ENCODE measurements at regions not wholly inside any gene's neighbourhood (a gene's known extent, or its start where the extent isn't known, plus 50 kb on each side); places are given as distances from the start of the nearest gene placed in this dataset.

DNA sequence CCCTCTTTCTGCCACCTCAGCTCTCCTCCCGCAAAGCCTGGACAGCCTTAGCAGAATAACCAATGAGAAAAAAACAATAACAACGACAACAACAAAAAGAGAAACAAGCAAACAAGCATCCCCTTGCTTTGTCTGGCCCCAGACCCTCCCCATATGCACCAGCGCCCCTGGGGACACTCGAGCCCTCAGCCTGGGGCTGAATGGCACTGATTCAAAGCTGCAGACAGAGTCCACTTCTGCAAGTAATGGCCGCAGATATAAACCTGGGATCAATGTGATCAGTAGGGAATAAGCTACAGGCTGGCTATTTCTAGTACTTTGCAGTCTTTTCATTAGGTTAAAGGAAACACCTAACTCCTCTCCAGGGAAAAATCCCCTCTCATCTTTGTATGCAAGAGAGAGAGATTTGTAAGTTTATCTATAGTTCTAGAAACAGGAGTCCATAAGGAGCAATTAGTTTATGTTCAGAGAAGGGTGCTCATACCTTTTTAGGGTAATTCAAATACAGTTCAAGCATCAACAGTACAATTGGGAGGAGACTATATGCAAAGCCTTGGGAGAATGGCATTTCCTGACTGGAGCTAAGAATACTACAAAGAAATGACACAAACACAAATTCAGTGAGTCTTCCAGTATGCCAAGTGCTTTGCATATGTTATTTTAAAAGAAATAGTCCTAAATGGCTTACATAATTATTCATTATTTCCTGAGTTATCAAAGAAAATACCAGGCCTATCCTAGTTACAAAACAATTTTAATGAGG is 122.3 kb upstream of the DDX18 start:
- no peak for DNase-seq (ENCODE audit: low read depth)
- no peak overlapping the region for H3K4me3 ChIP-seq (ENCODE audit: control insufficient read depth, low read depth, low read length)
- TF ChIP-seq, protein P1, sequence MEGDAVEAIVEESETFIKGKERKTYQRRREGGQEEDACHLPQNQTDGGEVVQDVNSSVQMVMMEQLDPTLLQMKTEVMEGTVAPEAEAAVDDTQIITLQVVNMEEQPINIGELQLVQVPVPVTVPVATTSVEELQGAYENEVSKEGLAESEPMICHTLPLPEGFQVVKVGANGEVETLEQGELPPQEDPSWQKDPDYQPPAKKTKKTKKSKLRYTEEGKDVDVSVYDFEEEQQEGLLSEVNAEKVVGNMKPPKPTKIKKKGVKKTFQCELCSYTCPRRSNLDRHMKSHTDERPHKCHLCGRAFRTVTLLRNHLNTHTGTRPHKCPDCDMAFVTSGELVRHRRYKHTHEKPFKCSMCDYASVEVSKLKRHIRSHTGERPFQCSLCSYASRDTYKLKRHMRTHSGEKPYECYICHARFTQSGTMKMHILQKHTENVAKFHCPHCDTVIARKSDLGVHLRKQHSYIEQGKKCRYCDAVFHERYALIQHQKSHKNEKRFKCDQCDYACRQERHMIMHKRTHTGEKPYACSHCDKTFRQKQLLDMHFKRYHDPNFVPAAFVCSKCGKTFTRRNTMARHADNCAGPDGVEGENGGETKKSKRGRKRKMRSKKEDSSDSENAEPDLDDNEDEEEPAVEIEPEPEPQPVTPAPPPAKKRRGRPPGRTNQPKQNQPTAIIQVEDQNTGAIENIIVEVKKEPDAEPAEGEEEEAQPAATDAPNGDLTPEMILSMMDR (IDR thresholded peaks at IDR 0.05; ENCODE audit: control insufficient read depth, insufficient read depth, low read depth, low read length, missing control alignments): no peak

DNA sequence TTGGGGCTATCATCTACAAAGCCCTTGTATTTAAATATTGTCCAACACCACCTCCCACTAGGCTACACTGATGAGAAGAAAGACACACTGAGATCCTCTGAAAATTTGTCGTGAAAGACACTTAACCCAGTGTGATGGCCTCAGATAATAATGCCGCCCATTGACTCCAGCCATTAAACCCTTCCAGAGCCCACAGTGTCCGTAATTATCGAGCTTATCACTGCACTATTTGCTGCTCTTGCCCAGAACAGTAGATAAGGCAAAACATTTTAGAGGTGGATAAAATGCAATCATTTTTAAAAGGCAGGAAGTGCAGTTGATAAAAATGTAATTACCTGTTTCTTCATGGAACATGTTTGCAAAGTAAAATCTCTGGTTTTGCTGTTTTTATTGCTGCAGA is 121.3 kb upstream of the DDX18 start:
- DNase-seq (ENCODE audit: low read depth): no peak
- no peak overlapping the region for H3K4me3 ChIP-seq (ENCODE audit: control insufficient read depth, low read depth, low read length)
- TF ChIP-seq, protein P1 (IDR thresholded peaks at IDR 0.05; ENCODE audit: control insufficient read depth, insufficient read depth, low read depth, low read length, missing control alignments): no peak

DNA sequence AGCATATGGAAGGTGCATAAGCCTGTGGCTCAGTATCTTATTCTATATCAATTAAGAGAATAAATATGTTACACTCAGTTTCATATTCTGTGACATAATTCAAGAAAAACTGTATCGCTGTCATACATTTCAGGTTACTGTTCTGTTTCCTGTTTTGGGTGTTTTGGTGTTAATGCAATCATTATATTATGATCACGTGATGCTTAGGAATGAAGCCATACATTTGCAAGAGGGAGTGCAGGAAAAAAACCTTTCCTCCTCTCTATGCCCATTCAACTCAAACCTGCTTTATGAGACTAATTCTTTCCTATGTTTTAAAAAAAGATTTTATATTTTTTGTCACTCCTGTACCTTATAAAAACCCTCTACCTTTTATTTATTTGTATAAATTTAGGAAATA is 120.8 kb upstream of the DDX18 start:
- DNase-seq (ENCODE audit: low read depth): no peak
- TF ChIP-seq, protein P1 (IDR thresholded peaks at IDR 0.05; ENCODE audit: control insufficient read depth, insufficient read depth, low read depth, low read length, missing control alignments): no peak
- no peak overlapping the region for H3K4me3 ChIP-seq (ENCODE audit: control insufficient read depth, low read depth, low read length)

DNA sequence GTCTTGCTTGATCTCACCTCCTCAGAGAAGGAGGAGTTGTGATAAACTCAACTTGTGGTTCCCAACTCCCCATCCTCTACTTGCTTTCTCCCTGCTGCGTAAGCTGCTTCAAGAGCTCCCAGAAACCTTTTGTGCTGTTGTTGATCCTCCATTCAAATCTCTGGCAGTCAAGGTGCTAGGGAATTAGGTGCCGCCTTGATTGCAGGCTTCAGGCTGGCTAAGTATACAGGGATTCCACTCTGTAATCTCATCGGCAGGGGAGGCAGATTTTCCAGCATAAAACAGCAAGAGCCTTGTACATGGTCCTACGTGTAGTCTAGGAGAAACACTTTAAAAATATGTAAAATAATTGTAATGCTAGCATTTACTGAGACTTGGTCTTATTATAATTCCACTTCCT is 116.2 kb upstream of the DDX18 start:
- DNase-seq (ENCODE audit: low read depth): no peak
- no peak overlapping the region for H3K4me3 ChIP-seq (ENCODE audit: control insufficient read depth, low read depth, low read length)
- TF ChIP-seq, protein P1 (IDR thresholded peaks at IDR 0.05; ENCODE audit: control insufficient read depth, insufficient read depth, low read depth, low read length, missing control alignments): no peak

DNA sequence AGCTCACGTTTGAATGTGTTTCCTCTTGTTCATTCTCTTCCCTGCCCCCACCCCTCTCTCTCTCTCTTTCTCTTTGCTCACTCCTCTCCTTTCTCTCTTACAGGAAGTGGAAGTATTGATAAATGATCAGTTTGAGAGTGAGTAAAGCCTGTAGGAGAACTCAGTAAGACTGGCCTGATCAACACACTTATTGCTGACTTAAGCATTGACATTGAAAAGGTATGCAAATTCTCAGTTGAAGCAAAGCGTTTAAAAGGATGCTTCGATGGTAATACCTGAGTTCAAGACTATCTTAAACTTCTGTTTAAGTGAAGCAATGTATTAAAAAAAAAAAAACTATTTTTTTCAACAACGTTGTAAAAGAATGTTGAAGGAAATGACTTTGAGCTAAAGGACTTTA is 115.7 kb upstream of the DDX18 start:
- TF ChIP-seq, protein P1 (IDR thresholded peaks at IDR 0.05; ENCODE audit: control insufficient read depth, insufficient read depth, low read depth, low read length, missing control alignments): no peak

DNA sequence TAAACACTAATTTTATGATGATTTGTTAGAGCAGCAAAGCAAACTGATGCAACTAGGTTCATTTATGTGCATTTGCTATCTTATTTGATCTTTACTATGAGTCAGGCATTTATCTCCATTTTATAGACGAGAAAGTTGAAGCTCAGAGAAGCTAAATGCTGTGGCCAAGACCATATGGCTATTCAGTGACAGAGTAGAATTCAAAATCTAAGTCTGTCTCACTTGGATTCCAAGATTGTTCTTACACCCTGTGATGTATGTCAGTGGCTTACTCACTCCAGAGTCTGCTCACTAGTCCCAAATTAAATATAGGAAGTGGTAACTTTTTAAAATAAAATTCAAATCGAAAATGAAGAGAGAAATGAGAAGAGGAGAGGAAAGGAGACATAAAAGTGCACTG is 114.0 kb upstream of the DDX18 start:
- no peak overlapping the region for H3K4me3 ChIP-seq (ENCODE audit: control insufficient read depth, low read depth, low read length)
- no peak for DNase-seq (ENCODE audit: low read depth)
- TF ChIP-seq, protein P1 (IDR thresholded peaks at IDR 0.05; ENCODE audit: control insufficient read depth, insufficient read depth, low read depth, low read length, missing control alignments): no peak

More for the DNA sequence above, 115.7 kb upstream of the DDX18 start:
- no peak overlapping the region for H3K4me3 ChIP-seq (ENCODE audit: control insufficient read depth, low read depth, low read length)
- no peak for DNase-seq (ENCODE audit: low read depth)

Data from AG09309 (cell line).